Renal cortical epithelial cell (primary cell): ENCODE measurements at regions not wholly inside any gene's neighbourhood (a gene's known extent, or its start where the extent isn't known, plus 50 kb on each side); places are given as distances from the start of the nearest gene placed in this dataset.
A peak's percentile ranks its signal among the peaks of the same experiment; 100 is the strongest.
"Not testable (repeated sequence)": the region's sequence is repeated elsewhere in the genome, so short reads cannot be mapped to it uniquely, and the experiment has no call there.

Experiments used
- DNase-seq: peaks from one replicate; pipeline ENCODE4 v3.0.0-alpha.2; 2011; ENCODE audit warnings: low read depth

DNA sequence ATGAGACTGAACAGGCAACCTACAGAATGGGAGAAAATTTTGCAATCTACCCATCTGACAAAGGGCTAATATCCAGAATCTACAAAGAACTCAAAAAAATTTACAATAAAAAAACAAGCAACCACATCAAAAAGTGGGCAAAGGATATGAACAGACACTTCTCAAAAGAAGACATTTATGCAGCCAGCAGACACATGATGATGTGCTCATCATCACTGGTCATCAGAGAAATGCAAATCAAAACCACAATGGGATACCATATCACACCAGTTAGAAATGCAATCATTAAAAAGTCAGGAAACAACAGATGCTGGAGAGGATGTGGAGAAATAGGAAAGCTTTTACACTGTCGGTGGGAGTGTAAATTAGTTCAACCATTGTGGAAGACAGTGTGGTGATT, 51.7 kb upstream of the PAXBP1 start:
- not testable (repeated sequence) for DNase-seq

DNA sequence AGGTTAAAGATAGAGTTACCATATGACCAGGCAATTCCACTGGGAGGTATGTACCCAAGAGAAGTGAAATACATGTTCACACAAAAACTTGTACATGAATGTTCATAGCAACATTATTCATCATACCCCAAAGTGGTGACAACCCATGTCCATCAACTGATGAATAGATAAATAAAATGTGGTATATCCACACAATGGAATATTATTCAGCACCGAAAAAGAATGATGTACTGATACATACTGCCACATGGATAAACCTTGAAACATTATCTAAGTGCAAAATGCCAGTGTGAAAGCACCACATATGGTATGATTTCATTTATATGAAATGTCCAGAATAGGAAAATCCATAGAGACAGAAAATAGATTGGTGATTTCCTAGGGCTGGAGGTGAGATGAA, 53.4 kb upstream of the PAXBP1 start:
- DNase-seq: no peak

DNA sequence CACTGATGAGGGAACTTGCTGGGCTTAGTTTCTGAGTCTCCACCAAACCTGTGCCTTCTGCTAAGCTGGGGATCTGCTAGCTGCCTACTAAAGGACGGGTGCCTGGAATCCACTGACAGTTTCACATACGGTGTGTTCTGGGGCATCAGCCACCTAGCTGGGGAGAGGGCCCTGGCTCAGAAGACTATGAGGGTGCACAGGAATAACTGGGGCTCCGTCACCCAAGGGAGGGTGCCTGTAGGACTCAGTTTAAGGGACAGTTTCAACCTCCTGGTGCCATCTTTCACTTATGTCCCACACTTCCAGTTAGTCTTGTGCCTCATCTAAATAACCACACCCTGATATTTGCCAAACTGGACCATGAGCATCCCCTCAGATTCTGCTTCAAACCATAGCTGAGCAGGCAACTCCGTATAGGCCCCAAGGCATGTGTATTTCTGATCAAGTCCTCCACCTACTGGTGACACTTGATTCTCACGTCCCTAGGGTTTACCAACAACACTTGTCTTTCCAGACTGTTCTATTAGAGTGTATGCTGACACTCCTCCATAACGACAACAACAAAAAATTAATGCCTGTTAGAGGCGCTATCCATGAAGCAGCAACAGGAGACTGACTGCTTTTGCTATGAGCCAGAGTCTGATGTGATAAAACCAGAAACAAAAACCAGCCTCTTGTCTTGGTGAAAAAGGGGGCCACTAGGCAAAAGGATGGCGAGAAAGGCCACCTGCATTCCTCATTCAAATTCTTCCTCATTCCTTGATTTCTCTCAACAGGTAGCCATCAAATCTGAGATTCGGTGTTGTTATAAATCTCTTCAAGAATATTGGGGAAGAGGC, 55.0 kb upstream of the PAXBP1 start:
- peak; percentile 72 for DNase-seq

DNA sequence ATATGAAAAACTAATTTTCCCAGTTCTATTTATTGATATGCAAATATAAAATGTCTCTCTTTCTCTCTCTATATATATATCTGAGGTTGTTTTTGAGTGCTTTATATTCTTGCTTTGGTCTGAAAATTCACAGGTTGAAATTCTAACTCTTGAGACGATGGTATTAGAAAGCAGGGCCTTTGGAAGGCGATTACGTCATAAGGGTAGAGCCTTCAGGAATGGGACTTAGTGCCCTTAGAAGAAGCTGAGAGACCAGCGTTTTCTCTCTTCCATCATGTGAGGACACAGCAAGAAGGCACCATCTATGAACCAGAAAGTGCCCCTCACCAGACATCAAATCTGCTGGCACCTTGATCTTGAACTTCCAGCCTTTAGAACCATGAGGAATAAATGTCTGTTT, 57.4 kb upstream of the PAXBP1 start:
- no peak for DNase-seq

DNA sequence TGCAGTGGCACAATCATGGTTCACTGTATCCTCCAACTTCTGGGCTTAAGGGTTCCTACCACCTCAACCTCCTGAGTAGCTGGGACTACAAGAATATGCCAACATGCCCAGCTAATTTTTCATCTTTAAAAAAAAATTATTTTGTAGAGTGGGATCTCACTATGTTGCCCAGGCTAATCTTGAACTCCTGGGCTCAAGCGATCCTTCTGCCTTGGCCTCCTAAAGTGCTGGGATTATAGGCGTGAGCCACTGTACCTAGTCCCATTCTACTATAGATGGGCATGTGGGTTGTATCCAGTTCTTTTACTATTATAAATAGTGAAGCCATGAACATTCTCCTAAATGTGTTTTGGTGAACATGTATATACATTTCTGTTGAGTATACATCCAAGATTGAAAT, 57.9 kb upstream of the PAXBP1 start:
- DNase-seq: no peak

DNA sequence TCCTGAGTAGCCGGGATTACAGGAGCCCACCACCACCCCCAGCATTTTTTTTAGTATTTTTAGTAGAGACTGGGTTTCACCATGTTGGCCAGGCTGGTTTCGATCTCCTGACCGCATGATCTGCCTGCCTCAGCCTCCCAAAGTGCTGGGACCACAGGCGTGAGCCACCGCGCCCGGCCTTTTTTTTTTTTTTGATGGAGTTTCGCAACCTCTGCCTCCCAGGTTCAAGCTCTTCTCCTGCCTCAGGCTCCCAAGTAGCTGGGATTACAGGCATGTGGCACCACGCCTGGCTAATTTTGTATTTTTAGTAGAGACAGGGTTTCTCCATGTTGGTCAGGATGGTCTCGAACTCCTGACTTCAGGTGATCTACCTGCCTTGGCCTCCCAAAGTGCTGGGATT, 60.2 kb upstream of the PAXBP1 start:
- not testable (repeated sequence) for DNase-seq

DNA sequence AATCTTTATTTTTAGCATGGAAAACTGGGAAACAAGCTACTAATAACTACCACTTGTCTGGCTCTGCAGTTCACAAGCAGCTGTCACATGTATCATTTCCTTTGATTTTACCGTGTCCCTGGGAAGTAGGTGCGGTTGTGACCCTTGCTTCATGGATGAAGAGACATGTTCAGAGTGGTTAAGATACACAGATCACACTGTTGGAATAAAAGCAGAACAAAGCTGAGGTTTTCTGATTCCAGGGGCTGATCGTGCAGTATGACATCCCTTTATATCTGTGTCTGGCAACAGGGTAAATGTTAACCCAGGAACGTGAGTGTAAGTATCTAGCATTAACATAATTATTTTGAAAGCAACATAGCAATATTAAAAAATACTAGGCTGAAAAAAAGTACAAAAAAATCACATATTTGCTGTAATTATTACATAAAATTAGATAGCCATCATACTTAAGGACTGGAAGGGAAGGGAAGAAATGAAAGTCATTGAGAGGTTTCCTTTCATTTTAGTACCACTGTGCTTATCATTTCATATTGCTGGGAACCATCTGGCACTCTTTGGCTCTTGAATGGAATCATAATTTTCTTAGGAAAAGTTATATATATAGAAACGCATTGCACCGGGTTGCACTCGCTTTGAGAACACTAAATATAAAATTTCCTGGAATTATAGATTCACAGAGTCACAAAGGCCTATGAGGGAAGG, 62.8 kb upstream of the PAXBP1 start:
- DNase-seq: no peak

DNA sequence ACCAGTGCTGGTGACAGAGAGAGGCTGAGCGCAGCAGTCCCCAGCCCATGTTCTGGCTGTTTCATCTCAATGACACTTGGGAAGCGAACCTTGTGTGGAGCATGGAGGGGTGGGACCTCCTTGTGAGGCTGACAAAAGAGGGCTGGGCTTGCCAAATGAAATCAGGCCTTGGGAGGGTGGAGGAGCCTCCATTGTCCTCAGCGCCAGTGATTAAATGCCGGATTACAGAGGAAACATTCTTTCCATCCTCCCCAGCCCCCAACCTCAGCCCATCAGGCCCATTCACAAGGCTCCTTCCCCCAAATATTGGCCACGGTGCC, 63.3 kb upstream of the PAXBP1 start:
- DNase-seq: no peak

DNA sequence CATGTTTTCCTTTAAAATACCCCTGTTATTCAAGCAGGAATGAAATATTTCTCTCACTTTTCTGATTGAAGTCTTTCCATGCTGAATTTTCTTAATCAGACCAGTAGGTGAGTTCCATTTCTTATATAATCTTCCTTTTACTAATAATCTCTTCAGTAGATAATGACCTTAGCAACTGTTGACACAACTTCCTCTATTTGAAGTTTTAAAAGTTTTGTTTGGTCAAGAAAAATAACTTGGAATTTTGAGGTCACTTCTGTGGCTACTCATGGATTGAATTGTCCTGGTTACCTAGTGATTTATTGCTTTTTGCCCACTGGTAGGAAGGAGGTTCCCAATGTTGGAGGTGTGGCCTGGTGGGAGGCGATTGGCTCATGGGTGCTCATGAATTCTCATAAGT, 70.6 kb upstream of the PAXBP1 start:
- DNase-seq: peak; percentile 1

DNA sequence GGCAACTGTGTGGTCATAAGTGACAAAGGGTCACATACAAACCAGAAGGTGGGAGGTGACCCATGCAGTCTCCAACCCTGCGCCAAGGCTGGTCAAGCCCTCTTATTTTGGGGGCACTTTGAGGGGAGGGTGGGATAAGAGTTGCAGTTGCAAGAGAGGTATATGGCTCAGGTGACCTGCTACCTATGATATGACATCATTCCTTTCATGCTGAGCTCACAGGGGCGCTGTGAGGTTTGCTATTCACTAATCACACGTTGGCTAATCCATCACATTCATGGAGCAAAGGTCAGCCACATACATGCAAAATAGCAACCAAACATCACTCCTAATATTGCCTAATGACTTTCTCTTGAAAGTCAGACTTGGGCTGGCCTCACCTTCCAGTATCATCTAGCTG, 72.0 kb upstream of the PAXBP1 start:
- DNase-seq: no peak

DNA sequence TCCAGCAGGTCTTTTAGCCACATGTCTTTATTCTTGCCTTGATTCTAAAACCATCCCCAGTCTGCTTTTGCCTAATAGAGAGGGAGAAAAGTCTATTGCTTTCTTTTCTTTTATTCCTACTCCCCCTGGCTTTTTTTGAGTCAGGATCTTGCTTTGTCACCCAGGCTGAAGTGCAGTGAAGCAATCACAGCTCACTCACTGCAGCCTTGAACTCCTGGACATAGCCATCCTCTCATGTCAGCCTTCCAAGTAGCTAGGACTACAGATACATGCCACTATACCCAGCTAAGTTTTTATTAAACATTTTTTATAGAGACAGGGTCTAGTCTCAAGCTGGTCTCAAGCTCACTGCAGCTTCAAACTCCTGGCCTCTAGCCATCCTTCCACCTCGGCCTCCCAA, 72.5 kb upstream of the PAXBP1 start:
- DNase-seq: no peak

DNA sequence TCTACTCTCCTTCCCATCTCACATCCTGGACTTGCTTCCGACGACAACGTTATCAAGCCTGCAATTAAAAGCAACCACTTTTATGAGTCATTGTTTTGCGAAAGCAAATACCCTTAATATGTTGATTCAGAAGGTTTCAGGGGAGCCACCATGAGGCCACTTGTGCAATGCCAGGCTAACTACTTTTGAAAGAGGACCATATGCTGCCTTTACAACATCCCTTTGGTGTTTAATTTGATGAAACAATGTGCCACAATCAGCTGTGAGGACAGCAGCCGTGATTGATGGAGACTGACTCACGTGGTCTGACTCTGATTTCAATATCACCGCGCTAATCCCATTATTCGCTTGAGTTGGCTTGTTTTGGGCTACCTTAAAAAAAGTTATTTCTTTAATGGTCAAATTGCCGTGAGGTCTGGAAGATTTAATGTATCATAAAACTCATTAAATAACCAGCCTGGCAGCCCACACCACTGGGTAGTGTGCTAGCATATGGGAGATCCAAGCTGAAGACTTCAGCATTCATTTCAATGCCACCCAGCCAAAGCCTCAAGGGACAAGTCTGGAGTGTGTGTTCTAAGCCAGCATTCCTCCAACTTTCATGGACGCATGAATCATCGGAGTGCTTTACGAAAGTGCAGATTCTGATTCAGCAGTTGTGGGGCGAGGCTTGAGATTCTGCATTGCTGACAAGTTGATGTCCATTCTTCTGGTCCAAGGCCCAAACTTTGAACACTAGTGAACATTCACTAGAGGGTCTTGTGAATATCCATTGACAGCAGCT, 73.3 kb upstream of the PAXBP1 start:
- DNase-seq: peak; percentile 75

DNA sequence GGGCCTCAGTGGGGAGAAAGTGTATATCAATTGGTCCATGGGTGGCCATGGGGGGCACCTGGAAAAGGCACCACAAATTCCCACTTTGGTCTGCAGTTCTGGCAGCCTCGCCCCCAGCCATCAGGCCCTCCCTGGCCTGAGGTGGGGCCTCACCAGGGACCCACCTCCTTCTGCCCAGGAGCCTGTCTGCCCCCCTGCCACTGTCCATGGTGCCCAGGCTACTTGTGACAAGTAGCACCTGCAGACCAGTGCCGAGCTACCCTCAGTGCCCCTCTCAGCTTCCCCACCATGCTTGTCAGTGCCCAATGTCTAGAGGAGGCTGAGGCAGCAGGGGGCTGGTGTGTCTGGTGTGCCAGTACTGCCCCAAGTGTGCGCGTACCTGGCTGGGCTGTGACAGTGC, 87.1 kb upstream of the PAXBP1 start:
- no peak for DNase-seq

DNA sequence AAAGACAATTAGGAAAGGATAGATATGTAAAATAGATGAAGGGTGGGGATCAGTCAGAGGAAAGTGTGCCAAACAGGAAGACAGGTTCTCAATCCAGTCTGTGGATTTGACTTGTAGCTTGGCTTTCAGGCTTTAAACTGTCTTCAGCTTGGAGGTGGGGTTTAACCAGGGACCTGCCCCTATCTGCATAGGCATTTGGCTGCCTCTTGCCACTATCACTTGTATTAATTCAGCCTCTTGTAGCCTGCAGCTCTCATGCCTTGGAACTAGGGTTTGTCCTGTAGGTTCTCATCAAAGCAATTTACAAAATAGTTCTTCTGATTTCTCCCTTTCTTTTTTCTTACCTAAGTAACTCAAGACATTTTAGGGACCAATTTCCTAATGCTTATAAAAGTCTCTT, 88.8 kb upstream of the PAXBP1 start:
- no peak for DNase-seq

DNA sequence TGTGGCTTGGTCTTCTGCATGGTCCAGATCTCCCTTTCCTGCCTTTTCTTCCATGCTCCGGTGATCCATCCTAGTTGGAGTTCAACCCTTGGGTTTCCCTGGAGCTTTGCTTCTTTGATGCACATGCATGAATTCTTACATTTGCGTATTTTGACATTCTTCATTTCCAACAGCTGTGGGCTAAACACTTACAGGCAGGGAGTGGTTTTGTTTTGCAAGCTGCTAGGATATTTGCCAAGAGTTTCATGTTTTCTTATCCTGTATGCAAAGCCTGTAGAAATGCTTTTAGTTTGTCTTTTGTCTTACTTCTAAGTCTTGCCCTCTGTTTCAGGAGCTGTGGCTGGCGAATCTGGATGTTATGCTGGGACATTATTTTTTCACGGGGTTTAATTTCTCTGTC, 90.3 kb upstream of the PAXBP1 start:
- no peak for DNase-seq

DNA sequence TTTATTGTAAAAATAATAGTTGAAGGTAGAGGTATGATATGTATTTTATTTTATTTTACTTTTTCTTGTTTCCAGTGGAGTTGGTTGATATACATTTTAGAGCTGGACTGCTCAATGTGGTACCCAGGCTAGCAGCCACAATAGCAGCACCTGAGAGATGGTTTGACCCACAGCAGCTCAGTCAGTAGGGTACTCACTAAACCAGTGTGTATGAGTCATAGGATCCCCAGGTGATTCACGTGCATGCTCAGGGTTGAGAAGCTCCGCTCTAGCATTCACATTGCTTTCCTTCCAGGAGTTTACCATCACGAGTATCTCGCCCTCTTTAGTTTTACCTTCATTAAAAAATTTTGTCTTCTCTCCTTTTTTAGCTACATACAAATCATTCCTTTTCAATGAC, 96.0 kb upstream of the PAXBP1 start:
- peak; percentile 36 for DNase-seq

DNA sequence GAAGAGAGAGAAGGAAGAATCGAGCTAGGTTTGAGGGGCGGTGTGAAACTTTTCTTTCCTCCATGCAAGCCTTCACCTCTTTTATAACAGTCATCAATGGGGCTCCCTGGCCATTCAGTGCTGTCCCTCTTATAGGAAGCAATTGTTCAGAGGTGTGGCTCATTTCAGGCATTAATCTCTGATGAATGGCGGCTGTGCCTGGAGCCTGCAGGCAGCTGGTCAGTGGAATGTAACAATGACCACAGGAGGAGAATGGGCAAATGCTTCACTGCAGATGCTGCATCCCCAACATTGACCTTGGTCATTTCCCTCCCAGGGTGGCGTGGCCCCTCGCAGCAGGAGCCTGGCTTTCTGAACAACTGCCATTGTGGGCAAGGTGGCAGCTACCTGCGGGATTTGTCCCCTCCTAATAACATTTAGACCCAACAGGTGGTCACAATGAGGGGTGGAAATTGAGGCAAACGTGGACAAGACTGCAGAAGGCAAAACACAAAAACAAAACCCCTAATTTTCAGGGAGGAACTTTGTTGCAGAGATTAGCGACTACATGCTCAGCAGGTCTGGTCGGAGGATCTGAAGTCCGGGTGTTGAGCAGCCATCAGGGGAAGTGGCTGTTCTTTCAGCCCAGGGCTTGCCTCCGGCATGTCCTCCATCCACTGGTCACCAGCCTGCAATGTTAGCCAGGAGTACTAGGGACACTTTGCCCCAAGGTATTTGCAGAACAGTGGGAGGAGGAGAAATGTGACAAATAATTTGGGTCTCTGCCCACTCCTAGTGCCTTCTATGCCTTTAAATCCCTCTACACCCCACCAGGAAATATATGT, 97.3 kb upstream of the PAXBP1 start:
- no peak for DNase-seq

DNA sequence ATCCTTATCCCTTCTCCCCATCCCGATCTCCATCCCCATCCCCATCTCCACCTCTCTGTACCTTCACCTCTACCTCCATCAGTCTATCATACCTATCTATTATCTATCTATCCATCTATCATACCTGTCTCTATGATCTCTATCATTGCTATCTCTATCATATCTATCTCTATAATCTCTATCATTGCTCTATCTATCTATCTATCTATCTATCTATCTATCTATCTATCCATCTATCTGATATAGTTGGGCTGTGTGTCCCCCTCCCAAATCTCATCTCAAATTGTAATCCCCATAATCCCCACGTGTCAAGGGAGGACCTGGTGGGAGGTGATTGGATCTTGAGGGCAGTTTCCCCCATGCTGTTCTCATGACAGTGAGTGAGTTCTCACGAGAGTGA, 97.9 kb upstream of the PAXBP1 start:
- no peak for DNase-seq

DNA sequence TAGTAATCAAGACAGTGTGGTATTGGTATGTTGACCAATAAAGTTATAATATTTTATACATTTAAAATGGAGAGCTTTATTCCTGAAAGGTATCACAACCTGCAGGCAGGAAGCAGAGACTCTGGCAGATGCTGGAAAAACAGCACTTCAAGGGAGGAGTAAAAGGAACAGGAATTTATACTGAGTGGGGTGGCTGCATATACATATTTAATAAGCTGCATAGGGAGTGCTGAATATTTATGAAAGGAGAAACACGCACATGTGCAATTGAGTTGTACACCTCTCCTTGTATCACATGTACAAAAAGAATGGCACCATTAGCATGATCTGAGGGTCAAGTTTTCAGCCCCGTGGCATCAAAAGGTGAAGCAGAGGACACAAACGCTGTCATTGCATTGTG, 104.9 kb upstream of the PAXBP1 start:
- DNase-seq: no peak

DNA sequence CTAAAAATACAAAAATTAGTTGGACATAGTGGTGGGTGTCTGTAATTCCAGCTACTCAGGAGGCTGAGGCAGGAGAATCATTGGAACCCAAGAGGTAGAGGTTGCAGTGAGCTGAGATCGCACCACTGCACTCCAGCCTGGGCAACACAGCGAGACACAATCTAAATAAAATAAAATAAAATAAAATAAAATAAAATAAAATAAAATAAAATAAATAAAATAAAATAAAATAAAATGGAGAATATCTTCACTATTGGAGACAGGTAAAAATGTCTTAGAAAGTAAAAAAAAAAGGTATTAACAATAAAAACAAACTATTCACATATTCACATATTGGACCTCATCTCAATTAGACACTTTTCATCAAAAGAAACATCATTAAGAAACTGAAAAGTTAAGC, 106.3 kb upstream of the PAXBP1 start:
- not testable (repeated sequence) for DNase-seq

DNA sequence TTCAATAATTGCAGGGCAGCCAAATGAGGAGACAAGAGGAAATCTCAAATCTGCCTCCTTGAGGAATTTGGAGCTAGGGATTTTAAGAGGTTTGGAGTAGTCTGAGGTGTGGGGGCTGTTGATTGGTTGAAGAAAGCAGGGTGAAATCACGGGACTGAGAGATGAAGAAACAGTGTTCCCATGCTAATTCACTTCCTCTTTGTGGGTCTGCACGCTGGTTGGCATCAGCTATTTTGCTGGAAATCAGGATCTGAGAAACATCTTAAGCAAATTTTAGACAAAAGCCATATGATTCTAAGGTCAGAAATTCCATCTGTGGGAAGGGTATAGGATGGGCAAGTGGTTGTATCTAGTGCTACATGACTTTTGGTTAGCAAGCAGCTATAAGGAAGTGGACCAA, 107.1 kb upstream of the PAXBP1 start:
- no peak for DNase-seq

DNA sequence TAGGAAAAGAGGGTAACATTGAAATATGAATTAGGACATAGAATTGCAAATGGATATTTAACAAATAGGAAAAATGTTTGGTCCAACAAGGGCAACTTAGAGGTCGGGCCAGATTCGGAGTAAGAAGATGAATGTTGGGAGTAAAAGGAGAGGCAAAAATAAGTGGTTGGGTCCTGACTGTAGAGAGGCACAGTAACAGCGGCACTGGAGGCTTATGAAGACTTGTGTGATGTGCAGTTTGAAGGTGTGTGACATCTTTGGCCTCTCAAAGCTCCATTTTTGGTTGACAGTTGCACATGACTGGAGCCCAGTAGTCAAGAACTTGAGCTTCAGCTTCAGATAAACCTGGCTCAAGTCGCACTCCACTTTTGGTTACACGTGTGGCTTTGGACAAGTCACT, 109.9 kb upstream of the PAXBP1 start:
- no peak for DNase-seq
